ENCODE measurements at regions not wholly inside any gene's neighbourhood (a gene's known extent, or its start where the extent isn't known, plus 50 kb on each side); places are given as distances from the start of the nearest gene placed in this dataset.

GRCh38 chr2:13986119-13986720 is 646.3 kb upstream of the LRATD1 start:
- no peak for TF ChIP-seq POLR2AphosphoS5 (IDR thresholded peaks at IDR 0.05)
- TF ChIP-seq CTCF (IDR thresholded peaks at IDR 0.05), result no peak

All from suprapubic skin (tissue), 3 donors.